KBM-7 (cell line): ENCODE measurements at regions not wholly inside any gene's neighbourhood (a gene's known extent, or its start where the extent isn't known, plus 50 kb on each side); places are given as distances from the start of the nearest gene placed in this dataset.
A peak's percentile ranks its signal among the peaks of the same experiment; 100 is the strongest.

Source experiments
- DNase-seq: peaks from one replicate; pipeline ENCODE4 v3.0.0-alpha.2; 2015
- in situ Hi-C: fragments of 300-500 bp; cut with MboI; formaldehyde crosslinking; loops from 2 replicates; pipeline ENCODE4 v1.14.3; 2020; ENCODE audit warnings: low sequenced_read_pairs, low pct_unique_long_range_greater_than_20kb, mixed read lengths

- in situ Hi-C loops: no loop called here
- DNase-seq: no peak
Measured at GRCh38 chr5:120396186-120396585, 67.9 kb upstream of the PRR16 start.

- peak; percentile 39 for DNase-seq
- in situ Hi-C loops: no loop called here
Measured at GRCh38 chr5:120400356-120400755, 63.7 kb upstream of the PRR16 start.

- in situ Hi-C loops: no loop called here
- no peak for DNase-seq
Measured at GRCh38 chr5:120402606-120403005, 61.5 kb upstream of the PRR16 start.

GRCh38 chr5:120405286-120405864, 58.7 kb upstream of the PRR16 start:
- DNase-seq: peak; percentile 26

GRCh38 chr5:120405923-120406322, 58.2 kb upstream of the PRR16 start:
- in situ Hi-C loops: no loop called here
- DNase-seq: no peak

More at GRCh38 chr5:120405286-120405864, 58.7 kb upstream of the PRR16 start:
- in situ Hi-C loops: no loop called here

- in situ Hi-C loops: no loop called here
Measured at GRCh38 chr5:120413686-120414085, 50.4 kb upstream of the PRR16 start.

More at GRCh38 chr5:120413686-120414085, 50.4 kb upstream of the PRR16 start:
- DNase-seq: no peak
